D341Med (cell line): ENCODE measurements at regions not wholly inside any gene's neighbourhood (a gene's known extent, or its start where the extent isn't known, plus 50 kb on each side); places are given as distances from the start of the nearest gene placed in this dataset.
"Not testable (repeated sequence)": the region's sequence is repeated elsewhere in the genome, so short reads cannot be mapped to it uniquely, and the experiment has no call there.

Experiments used
- DNase-seq: peaks from one replicate; pipeline ENCODE4 v3.0.0; 2012; ENCODE audit warnings: low spot score

- no peak for DNase-seq
Measured at GRCh38 chr5:74500110-74500917, 140.2 kb downstream of the ENC1 start.

- DNase-seq: no peak
Measured at GRCh38 chr5:74499256-74500050, 141.1 kb downstream of the ENC1 start.

- no peak for DNase-seq
Measured at GRCh38 chr5:74497706-74498105, 142.8 kb downstream of the ENC1 start.

- no peak for DNase-seq
Measured at GRCh38 chr5:74493411-74493810, 147.1 kb downstream of the ENC1 start.

- no peak for DNase-seq
Measured at GRCh38 chr5:74492230-74492629, 148.3 kb downstream of the ENC1 start.

GRCh38 chr5:74491586-74491985 is 148.9 kb downstream of the ENC1 start:
- no peak for DNase-seq

GRCh38 chr5:74490814-74491213 is 149.7 kb downstream of the ENC1 start:
- no peak for DNase-seq

GRCh38 chr5:74482990-74483389 is 157.5 kb downstream of the ENC1 start:
- DNase-seq: no peak

GRCh38 chr5:74482523-74482922 is 158.0 kb downstream of the ENC1 start:
- no peak for DNase-seq

- not testable (repeated sequence) for DNase-seq
Measured at GRCh38 chr5:74481357-74481756, 159.2 kb downstream of the ENC1 start.

- DNase-seq: no peak
Measured at GRCh38 chr5:74480201-74480600, 160.3 kb downstream of the ENC1 start.

GRCh38 chr5:74478328-74478727 is 162.2 kb downstream of the ENC1 start:
- DNase-seq: no peak

- no peak for DNase-seq
Measured at GRCh38 chr5:74477761-74478160, 162.8 kb downstream of the ENC1 start.

- no peak for DNase-seq
Measured at GRCh38 chr5:74476819-74477453, 163.6 kb downstream of the ENC1 start.

GRCh38 chr5:74476046-74476818 is 164.3 kb downstream of the ENC1 start:
- DNase-seq: no peak

GRCh38 chr5:74471875-74472274 is 168.7 kb downstream of the ENC1 start:
- DNase-seq: no peak

GRCh38 chr5:74469234-74469994 is 171.1 kb downstream of the ENC1 start:
- DNase-seq: no peak

GRCh38 chr5:74468421-74468820 is 172.1 kb downstream of the ENC1 start:
- no peak for DNase-seq

- no peak for DNase-seq
Measured at GRCh38 chr5:74465724-74466123, 174.8 kb downstream of the ENC1 start.

GRCh38 chr5:74464512-74465209 is 175.9 kb downstream of the ENC1 start:
- DNase-seq: no peak

- no peak for DNase-seq
Measured at GRCh38 chr5:74462356-74462755, 178.2 kb downstream of the ENC1 start.
